ENCODE measurements at regions not wholly inside any gene's neighbourhood (a gene's known extent, or its start where the extent isn't known, plus 50 kb on each side); places are given as distances from the start of the nearest gene placed in this dataset.

- Mint-ChIP-seq H3K36me3 (ENCODE audit: low read depth) (no peaks in the 10 kb centered on the region), H3K9me3 (ENCODE audit: low read depth) (peaks cover 6% of the 10 kb centered on the region), H3K27ac (ENCODE audit: unreplicated experiment) (no peak overlapping the region), H3K27me3 (ENCODE audit: low read depth) (no peaks in the 10 kb centered on the region), H3K4me3 (ENCODE audit: unreplicated experiment) (no peak overlapping the region), H3K4me1 (ENCODE audit: low read depth) (peaks cover 2% of the 10 kb centered on the region)
- TF ChIP-seq, protein P1, sequence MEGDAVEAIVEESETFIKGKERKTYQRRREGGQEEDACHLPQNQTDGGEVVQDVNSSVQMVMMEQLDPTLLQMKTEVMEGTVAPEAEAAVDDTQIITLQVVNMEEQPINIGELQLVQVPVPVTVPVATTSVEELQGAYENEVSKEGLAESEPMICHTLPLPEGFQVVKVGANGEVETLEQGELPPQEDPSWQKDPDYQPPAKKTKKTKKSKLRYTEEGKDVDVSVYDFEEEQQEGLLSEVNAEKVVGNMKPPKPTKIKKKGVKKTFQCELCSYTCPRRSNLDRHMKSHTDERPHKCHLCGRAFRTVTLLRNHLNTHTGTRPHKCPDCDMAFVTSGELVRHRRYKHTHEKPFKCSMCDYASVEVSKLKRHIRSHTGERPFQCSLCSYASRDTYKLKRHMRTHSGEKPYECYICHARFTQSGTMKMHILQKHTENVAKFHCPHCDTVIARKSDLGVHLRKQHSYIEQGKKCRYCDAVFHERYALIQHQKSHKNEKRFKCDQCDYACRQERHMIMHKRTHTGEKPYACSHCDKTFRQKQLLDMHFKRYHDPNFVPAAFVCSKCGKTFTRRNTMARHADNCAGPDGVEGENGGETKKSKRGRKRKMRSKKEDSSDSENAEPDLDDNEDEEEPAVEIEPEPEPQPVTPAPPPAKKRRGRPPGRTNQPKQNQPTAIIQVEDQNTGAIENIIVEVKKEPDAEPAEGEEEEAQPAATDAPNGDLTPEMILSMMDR (IDR thresholded peaks at IDR 0.05) = no peak
- DNase-seq (ENCODE audit: low spot score) = no peak
Measured at GRCh38 chr13:71171740-71172139, 695.3 kb downstream of the DACH1 start.

DNA sequence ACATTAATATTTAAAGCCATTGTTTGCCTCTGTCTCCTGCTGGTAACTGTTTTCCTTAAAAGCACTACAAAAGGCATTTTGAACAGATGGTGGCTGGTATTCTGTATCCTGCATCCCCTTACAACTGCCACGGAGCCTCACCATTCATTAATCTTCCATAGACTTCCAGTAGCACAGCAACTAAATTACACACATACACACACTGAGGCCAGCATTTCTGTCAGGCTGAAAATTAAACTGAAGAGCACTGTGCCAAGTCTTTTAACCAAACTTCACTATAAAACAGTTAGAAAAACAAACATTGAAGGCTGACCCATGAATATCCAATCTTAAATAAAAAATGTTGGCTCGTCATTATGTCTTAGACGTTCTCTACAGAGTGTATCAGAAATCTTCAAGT is 697.8 kb downstream of the DACH1 start:
- Mint-ChIP-seq H3K4me3 (ENCODE audit: unreplicated experiment) (no peak overlapping the region), H3K9me3 (ENCODE audit: low read depth) (peaks cover 3% of the 10 kb centered on the region), H3K27ac (ENCODE audit: unreplicated experiment) (no peak overlapping the region)

DNA sequence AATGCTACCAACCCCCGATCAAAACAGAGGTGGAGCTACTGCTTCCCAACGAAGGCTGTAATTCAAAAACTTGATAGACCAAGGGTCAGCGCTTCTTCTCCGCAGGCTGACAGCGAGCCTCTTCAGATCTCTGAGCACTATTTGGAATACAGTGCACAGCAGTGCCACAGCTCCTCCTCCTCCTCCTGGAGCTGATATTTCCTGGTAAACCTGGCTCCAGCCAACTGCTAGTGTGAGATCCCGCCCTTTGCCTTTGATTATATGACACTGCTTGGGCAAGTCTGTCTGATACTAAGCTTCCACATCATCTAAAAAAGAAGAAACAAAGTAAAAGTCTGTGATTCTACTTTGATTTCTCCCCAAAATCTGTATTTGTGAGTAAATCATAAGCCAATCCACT is 710.5 kb downstream of the DACH1 start:
- Mint-ChIP-seq H3K9me3 (ENCODE audit: low read depth) (peaks cover 12% of the 10 kb centered on the region), H3K4me1 (ENCODE audit: low read depth) (no peaks in the 10 kb centered on the region), H3K36me3 (ENCODE audit: low read depth) (no peaks in the 10 kb centered on the region), H3K27ac (ENCODE audit: unreplicated experiment) (no peak overlapping the region), H3K4me3 (ENCODE audit: unreplicated experiment) (no peak overlapping the region), H3K27me3 (ENCODE audit: low read depth) (peaks cover 2% of the 10 kb centered on the region)
- TF ChIP-seq, protein P1 (IDR thresholded peaks at IDR 0.05) = no peak
- no peak for DNase-seq (ENCODE audit: low spot score)

More for the DNA sequence above, 697.8 kb downstream of the DACH1 start:
- TF ChIP-seq, protein P1 (IDR thresholded peaks at IDR 0.05) = no peak
- Mint-ChIP-seq H3K36me3 (ENCODE audit: low read depth) (no peaks in the 10 kb centered on the region), H3K27me3 (ENCODE audit: low read depth) (no peaks in the 10 kb centered on the region), H3K4me1 (ENCODE audit: low read depth) (peaks cover 2% of the 10 kb centered on the region)
- no peak for DNase-seq (ENCODE audit: low spot score)

DNA sequence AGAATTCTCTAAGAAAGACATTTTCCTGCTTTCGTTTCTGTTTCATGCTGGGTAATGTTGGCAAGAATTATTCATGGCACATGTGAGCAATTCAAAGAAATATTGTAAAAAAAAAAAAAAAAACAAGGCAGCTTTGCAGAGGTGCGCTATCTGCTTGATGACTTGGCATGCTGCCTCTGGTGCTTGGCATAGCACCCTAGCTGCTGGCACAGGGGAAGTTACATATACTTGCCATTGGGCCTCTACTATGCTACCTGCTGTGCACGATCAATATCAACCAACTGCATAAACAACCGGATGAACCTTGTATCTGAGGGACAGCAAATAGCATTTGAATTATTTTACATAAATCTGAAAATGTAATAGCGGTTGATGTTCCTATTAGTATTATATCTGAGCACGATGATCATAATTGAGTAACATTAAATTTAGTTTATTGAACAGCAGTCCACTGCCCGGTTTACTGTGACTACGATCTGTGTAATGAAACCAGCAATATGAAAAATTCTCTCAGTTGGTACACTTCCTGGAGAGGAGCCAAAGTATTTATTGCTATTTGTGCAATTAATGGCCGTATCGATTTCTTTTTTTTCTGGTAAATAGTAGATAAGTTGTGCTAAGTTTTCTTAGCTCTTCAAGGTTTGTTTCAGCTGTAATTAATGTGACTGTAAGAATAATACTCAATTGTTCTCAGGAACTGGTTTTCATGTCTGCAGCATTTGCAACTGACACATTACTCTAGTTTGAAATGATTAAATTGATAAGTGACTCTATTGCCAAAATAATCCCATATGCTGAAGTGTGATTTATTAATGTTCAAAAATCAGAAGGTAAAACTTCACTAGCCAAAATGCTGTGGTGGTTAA is 717.3 kb downstream of the DACH1 start:
- Mint-ChIP-seq H3K36me3 (ENCODE audit: low read depth) (no peaks in the 10 kb centered on the region), H3K4me3 (ENCODE audit: unreplicated experiment) (no peak overlapping the region), H3K9me3 (ENCODE audit: low read depth) (peaks cover 11% of the 10 kb centered on the region), H3K4me1 (ENCODE audit: low read depth) (no peaks in the 10 kb centered on the region), H3K27me3 (ENCODE audit: low read depth) (peaks cover 5% of the 10 kb centered on the region), H3K27ac (ENCODE audit: unreplicated experiment) (no peak overlapping the region)
- TF ChIP-seq, protein P1 (IDR thresholded peaks at IDR 0.05) = no peak
- no peak for DNase-seq (ENCODE audit: low spot score)

- Mint-ChIP-seq H3K9me3 (ENCODE audit: low read depth) (peaks cover 4% of the 10 kb centered on the region), H3K36me3 (ENCODE audit: low read depth) (no peaks in the 10 kb centered on the region), H3K27ac (ENCODE audit: unreplicated experiment) (no peak overlapping the region), H3K4me1 (ENCODE audit: low read depth) (no peaks in the 10 kb centered on the region), H3K4me3 (ENCODE audit: unreplicated experiment) (no peak overlapping the region), H3K27me3 (ENCODE audit: low read depth) (peaks cover 5% of the 10 kb centered on the region)
- DNase-seq (ENCODE audit: low spot score) = no peak
- TF ChIP-seq, protein P1 (IDR thresholded peaks at IDR 0.05) = no peak
Measured at GRCh38 chr13:71149046-71149445, 718.0 kb downstream of the DACH1 start.
